Neural cell (in vitro differentiated cells): ENCODE measurements at regions not wholly inside any gene's neighbourhood (a gene's known extent, or its start where the extent isn't known, plus 50 kb on each side); places are given as distances from the start of the nearest gene placed in this dataset.

Source experiments
- CTCF ChIP-seq: fragments of 450-650 bp; IDR thresholded peaks from 2 replicates; pipeline ENCODE4 v1.5.1; 2014; ENCODE audit warnings: antibody characterized with exemption, mild to moderate bottlenecking, moderate library complexity; ENCODE audit not compliant: poor library complexity, severe bottlenecking
- EP300 ChIP-seq: fragments of 450-650 bp; conservative IDR thresholded peaks from 2 replicates; pipeline ENCODE4 v1.6.1; 2014; ENCODE audit warnings: antibody characterized with exemption, mild to moderate bottlenecking, moderate library complexity; ENCODE audit not compliant: poor library complexity, severe bottlenecking
- EZH2 ChIP-seq: fragments of 200-600, 300-800 bp; shearing (Covaris generic), sonication (generic); IDR thresholded peaks from 2 replicates; pipeline ENCODE4 v1.6.1; 2014; ENCODE audit warnings: antibody characterized with exemption, low read length, borderline replicate concordance, mild to moderate bottlenecking; ENCODE audit not compliant: insufficient read depth, poor library complexity, severe bottlenecking
- MXI1 ChIP-seq: fragments of 450-650 bp; conservative IDR thresholded peaks from 2 replicates; pipeline ENCODE4 v1.6.1; 2014; ENCODE audit warnings: antibody characterized with exemption, mild to moderate bottlenecking; ENCODE audit not compliant: poor library complexity, severe bottlenecking
- POLR2AphosphoS5 ChIP-seq: IDR thresholded peaks from 2 replicates; pipeline ENCODE4 v1.6.1; 2012
- RAD21 ChIP-seq: fragments of 450-650 bp; conservative IDR thresholded peaks from 2 replicates; pipeline ENCODE4 v1.6.1; 2014; ENCODE audit warnings: antibody characterized with exemption, mild to moderate bottlenecking, moderate library complexity
- REST ChIP-seq: IDR thresholded peaks from 2 replicates; pipeline ENCODE4 v1.6.1; 2012; ENCODE audit warnings: borderline replicate concordance
- SMC3 ChIP-seq: fragments of 450-650 bp; conservative IDR thresholded peaks from 2 replicates; pipeline ENCODE4 v1.6.1; 2014; ENCODE audit warnings: antibody characterized with exemption, mild to moderate bottlenecking, moderate library complexity; ENCODE audit not compliant: poor library complexity
- TAF1 ChIP-seq: IDR thresholded peaks from 2 replicates; pipeline ENCODE4 v1.6.1; 2012; ENCODE audit warnings: low read depth

DNA sequence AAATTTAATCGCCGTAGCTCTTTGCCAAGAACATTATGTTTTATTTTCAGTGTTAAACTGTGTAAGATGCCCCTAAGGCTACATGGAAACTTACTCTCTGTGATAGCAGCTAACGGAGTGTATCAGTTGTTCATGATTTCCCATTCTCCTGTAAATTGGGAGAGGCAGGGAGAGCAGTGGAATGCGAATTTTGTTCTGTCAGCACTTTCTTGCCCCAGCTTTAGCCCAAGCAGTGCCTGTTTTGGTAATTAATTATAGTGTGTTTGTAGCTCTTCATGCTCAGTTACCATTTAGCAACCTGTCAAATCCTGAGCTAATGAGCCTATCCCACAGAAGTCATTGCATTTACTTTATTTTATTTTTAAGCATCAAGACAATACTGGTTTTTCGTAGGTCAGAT, 475.1 kb upstream of the RBFOX1 start:
- TF ChIP-seq EZH2: no peak
- TF ChIP-seq CTCF: no peak
- no peak for TF ChIP-seq TAF1
- no peak for TF ChIP-seq POLR2AphosphoS5
- no peak for TF ChIP-seq SMC3
- TF ChIP-seq RAD21: no peak
- TF ChIP-seq EP300: no peak
- no peak for TF ChIP-seq MXI1
- no peak for TF ChIP-seq REST
